Kidney capillary endothelial cell (primary cell): ENCODE measurements at regions not wholly inside any gene's neighbourhood (a gene's known extent, or its start where the extent isn't known, plus 50 kb on each side); places are given as distances from the start of the nearest gene placed in this dataset.

ENCODE experiments used
- DNase-seq: peaks from one replicate; pipeline ENCODE4 v3.0.0-alpha.2; 2018; ENCODE audit warnings: low spot score

GRCh38 chrX:100120956-100121355 is 289.1 kb downstream of the PCDH19 start:
- DNase-seq: no peak

- DNase-seq: peak; percentile 6
Observed at GRCh38 chrX:100098660-100099375, 311.3 kb downstream of the PCDH19 start.

GRCh38 chrX:100090931-100091330 is 319.1 kb downstream of the PCDH19 start:
- peak; percentile 1 for DNase-seq

- DNase-seq: no peak
Observed at GRCh38 chrX:100089724-100090123, 320.3 kb downstream of the PCDH19 start.

GRCh38 chrX:100085846-100086245 is 324.2 kb downstream of the PCDH19 start:
- no peak for DNase-seq

GRCh38 chrX:100083211-100083610 is 326.9 kb downstream of the PCDH19 start:
- no peak for DNase-seq

GRCh38 chrX:100081503-100081902 is 328.6 kb downstream of the PCDH19 start:
- no peak for DNase-seq

- DNase-seq: no peak
Observed at GRCh38 chrX:100076031-100076430, 334.0 kb downstream of the PCDH19 start.

- no peak for DNase-seq
Observed at GRCh38 chrX:100072336-100072735, 337.7 kb downstream of the PCDH19 start.

- DNase-seq: no peak
Observed at GRCh38 chrX:100070334-100070849, 339.7 kb downstream of the PCDH19 start.

GRCh38 chrX:100048156-100048555 is 361.9 kb downstream of the PCDH19 start:
- DNase-seq: no peak
